Keratinocyte (primary cell): ENCODE measurements at regions not wholly inside any gene's neighbourhood (a gene's known extent, or its start where the extent isn't known, plus 50 kb on each side); places are given as distances from the start of the nearest gene placed in this dataset.

ENCODE experiments used
- DNase-seq: peaks from one replicate; pipeline ENCODE4 v3.0.0-alpha.2; 2011; ENCODE audit warnings: low read depth, missing footprints, low spot score
- FAIRE-seq: peaks from 2 replicates; lab custom pipeline; 2011; peaks lifted over from hg19 to GRCh38; lab: Jason Lieb, UNC
- H2AFZ ChIP-seq: 2 replicates; pipeline ENCODE4 v1.6.0; 2012; ENCODE audit warnings: low read length, control low read depth, inconsistent platforms; ENCODE audit not compliant: control insufficient read depth
- H3K27ac ChIP-seq: 2 replicates; pipeline ENCODE4 v1.5.1; 2011; ENCODE audit warnings: low read length; ENCODE audit not compliant: control insufficient read depth, insufficient read depth
- H3K27me3 ChIP-seq: 3 replicates; pipeline ENCODE4 v1.6.0; 2011; ENCODE audit warnings: low read length; ENCODE audit not compliant: control insufficient read depth, insufficient read depth; ENCODE audit errors: extremely low read depth
- H3K36me3 ChIP-seq, 2 experiments: 2 replicates in 1 of 2; 3 replicates in 1 of 2; pipeline ENCODE4 v1.5.1; 2011; ENCODE audit warnings: low read length in 2 of 2, mild to moderate bottlenecking in 1 of 2; ENCODE audit not compliant: control insufficient read depth in 2 of 2, insufficient read depth in 2 of 2; ENCODE audit errors: extremely low read depth in 1 of 2
- H3K4me1 ChIP-seq: 3 replicates; pipeline ENCODE4 v1.5.1; 2011; ENCODE audit warnings: low read length; ENCODE audit not compliant: control insufficient read depth, insufficient read depth; ENCODE audit errors: extremely low read depth
- H3K4me2 ChIP-seq: 3 replicates; pipeline ENCODE4 v1.6.0; 2011; ENCODE audit warnings: low read depth, low read length; ENCODE audit not compliant: control insufficient read depth, insufficient read depth; ENCODE audit errors: extremely low read depth
- H3K4me3 ChIP-seq, 3 experiments: fragments of 200-600 bp in 1 of 3; sonication (generic) in 1 of 3; 2 replicates in 2 of 3; 3 replicates in 1 of 3; pipeline ENCODE4 v1.5.1; 2011 to 2016; ENCODE audit warnings: low read length in 3 of 3, mild to moderate bottlenecking in 3 of 3, control low read depth in 2 of 3, inconsistent platforms in 1 of 3, low read depth in 1 of 3, mixed read lengths in 1 of 3, mixed run types in 1 of 3, moderate library complexity in 1 of 3; ENCODE audit not compliant: control insufficient read depth in 2 of 3, insufficient read depth in 2 of 3; ENCODE audit errors: extremely low read depth in 1 of 3
- H3K79me2 ChIP-seq: 2 replicates; pipeline ENCODE4 v1.6.0; 2012; ENCODE audit warnings: low read length; ENCODE audit not compliant: control insufficient read depth, insufficient read depth
- H3K9ac ChIP-seq: 3 replicates; pipeline ENCODE4 v1.6.0; 2011; ENCODE audit warnings: low read length; ENCODE audit not compliant: control insufficient read depth, insufficient read depth; ENCODE audit errors: extremely low read depth
- H3K9me1 ChIP-seq: 3 replicates; pipeline ENCODE4 v1.6.0; 2011; ENCODE audit warnings: low read length; ENCODE audit not compliant: control insufficient read depth, insufficient read depth; ENCODE audit errors: extremely low read depth
- H3K9me3 ChIP-seq: 2 replicates; pipeline ENCODE4 v1.5.1; 2012; ENCODE audit warnings: low read depth, low read length; ENCODE audit not compliant: control insufficient read depth
- H4K20me1 ChIP-seq: 3 replicates; pipeline ENCODE4 v1.6.0; 2011; ENCODE audit warnings: low read length; ENCODE audit not compliant: control insufficient read depth, insufficient read depth; ENCODE audit errors: extremely low read depth
- EZH2 ChIP-seq: IDR thresholded peaks from one replicate; pipeline ENCODE4 v1.6.1; 2012; ENCODE audit warnings: inconsistent platforms, mild to moderate bottlenecking, low read length, moderate library complexity
- dilution Hi-C: fragments of 300-500 bp; cut with MboI; formaldehyde crosslinking; loops from one replicate; pipeline ENCODE4 v1.7.0; 2020; ENCODE audit warnings: low sequenced_read_pairs; ENCODE audit not compliant: extremely low pct_ligation_motif_present
- TF ChIP-seq, protein P1 (sequence below), 3 experiments: IDR thresholded peaks in 1 of 3; conservative IDR thresholded peaks in 1 of 3; optimal IDR thresholded peaks in 1 of 3; 2 replicates in 2 of 3; 3 replicates in 1 of 3; pipeline versions ENCODE3 to v1.5.1; 2011; ENCODE audit warnings: low read length in 3 of 3, mild to moderate bottlenecking in 3 of 3, moderate library complexity in 2 of 3, control low read depth in 1 of 3, inconsistent platforms in 1 of 3; ENCODE audit not compliant: insufficient read depth in 2 of 3; ENCODE audit errors: extremely low read depth in 1 of 3

DNA sequence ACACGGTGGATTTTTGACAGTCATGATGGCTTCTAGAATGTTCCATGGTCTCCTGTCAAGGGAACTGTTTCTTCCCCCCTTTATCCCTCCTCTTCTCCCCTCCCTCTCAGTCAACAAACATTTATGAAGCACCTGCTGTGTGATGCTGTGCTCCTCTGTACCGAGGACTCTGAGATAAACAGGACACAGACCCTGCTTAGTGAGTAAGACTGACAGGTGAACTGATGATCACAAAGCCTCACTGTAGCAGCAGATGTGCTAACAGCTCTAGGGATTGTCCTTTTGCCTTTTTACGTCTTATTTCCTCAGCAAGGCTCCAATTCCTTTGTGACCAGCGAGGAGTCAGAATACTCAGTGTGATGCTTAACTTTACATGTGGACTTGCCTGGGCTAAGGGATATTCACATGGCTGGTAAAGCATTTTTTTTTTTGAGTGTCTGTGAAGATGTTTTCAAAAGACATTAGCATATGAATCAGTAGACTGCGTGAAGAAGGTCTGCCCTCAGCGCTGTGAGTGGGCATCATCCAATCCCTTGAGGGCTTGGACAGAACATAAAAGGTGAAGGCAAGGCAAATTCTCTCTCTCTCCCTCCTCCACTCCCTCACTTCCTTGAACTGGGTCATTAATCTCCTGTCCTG is 170.1 kb downstream of the ADRA2A start:
- Histone ChIP-seq H3K9ac (no peak overlapping the region), H3K27ac (no peak overlapping the region), H3K9me1 (no peaks in the 10 kb centered on the region), H3K4me3 (no peak overlapping the region), H4K20me1 (no peaks in the 10 kb centered on the region), H3K36me3 (no peaks in the 10 kb centered on the region), H3K27me3 (no peaks in the 10 kb centered on the region), H2AFZ (no peak overlapping the region), H3K4me1 (no peaks in the 10 kb centered on the region), H3K4me2 (no peak overlapping the region), H3K79me2 (no peaks in the 10 kb centered on the region), H3K9me3 (no peaks in the 10 kb centered on the region)
- dilution Hi-C loops: no loop called here
- DNase-seq (no peak), FAIRE-seq (no peak)
- TF ChIP-seq, protein P1, sequence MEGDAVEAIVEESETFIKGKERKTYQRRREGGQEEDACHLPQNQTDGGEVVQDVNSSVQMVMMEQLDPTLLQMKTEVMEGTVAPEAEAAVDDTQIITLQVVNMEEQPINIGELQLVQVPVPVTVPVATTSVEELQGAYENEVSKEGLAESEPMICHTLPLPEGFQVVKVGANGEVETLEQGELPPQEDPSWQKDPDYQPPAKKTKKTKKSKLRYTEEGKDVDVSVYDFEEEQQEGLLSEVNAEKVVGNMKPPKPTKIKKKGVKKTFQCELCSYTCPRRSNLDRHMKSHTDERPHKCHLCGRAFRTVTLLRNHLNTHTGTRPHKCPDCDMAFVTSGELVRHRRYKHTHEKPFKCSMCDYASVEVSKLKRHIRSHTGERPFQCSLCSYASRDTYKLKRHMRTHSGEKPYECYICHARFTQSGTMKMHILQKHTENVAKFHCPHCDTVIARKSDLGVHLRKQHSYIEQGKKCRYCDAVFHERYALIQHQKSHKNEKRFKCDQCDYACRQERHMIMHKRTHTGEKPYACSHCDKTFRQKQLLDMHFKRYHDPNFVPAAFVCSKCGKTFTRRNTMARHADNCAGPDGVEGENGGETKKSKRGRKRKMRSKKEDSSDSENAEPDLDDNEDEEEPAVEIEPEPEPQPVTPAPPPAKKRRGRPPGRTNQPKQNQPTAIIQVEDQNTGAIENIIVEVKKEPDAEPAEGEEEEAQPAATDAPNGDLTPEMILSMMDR (optimal IDR thresholded peaks at IDR 0.05 in 1 of 3, IDR thresholded peaks at IDR 0.05 in 1 of 3, conservative IDR thresholded peaks at IDR 0.05 in 1 of 3; ENCODE audit: extremely low read depth in 1 of 3, insufficient read depth in 2 of 3, low read length in 3 of 3): no peak
- TF ChIP-seq EZH2: no peak

DNA sequence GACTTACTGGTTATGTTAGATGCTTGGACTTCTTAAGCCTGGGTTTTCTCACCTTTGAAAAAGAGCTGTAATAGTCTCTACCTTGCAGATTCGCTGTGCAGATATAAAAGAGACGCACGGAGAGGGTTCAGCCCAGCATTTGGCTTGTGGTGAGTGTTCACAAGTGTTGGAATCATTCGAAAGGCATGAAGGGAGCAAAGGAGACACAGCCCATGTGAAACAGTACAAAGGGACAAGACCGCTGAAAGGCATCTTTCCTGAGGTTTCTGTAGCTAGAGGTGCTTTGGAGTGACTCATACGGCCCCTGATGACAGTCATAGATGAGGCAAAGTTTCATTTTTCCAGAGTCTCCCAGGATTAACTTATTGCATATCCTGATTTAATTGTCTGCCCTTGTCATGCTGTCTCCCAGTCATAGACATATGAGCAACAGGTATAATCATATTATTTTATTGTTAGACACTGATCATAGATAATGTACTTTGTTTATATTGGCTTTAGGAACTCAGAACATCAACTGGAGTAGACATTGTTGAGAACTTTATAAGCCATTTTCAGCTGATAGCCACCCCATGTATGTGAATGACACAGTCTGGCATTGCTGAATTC is 171.1 kb downstream of the ADRA2A start:
- Histone ChIP-seq H3K9ac (no peak overlapping the region), H3K4me2 (no peak overlapping the region), H4K20me1 (no peaks in the 10 kb centered on the region), H3K27ac (no peak overlapping the region), H3K9me3 (no peaks in the 10 kb centered on the region), H3K4me3 (no peak overlapping the region), H2AFZ (no peak overlapping the region), H3K36me3 (no peaks in the 10 kb centered on the region), H3K27me3 (no peaks in the 10 kb centered on the region), H3K9me1 (no peaks in the 10 kb centered on the region), H3K79me2 (no peaks in the 10 kb centered on the region), H3K4me1 (no peaks in the 10 kb centered on the region)
- TF ChIP-seq, protein P1 (optimal IDR thresholded peaks at IDR 0.05 in 1 of 3, IDR thresholded peaks at IDR 0.05 in 1 of 3, conservative IDR thresholded peaks at IDR 0.05 in 1 of 3; ENCODE audit: extremely low read depth in 1 of 3, insufficient read depth in 2 of 3, low read length in 3 of 3): no peak
- TF ChIP-seq EZH2: no peak
- DNase-seq (no peak), FAIRE-seq (no peak)
- dilution Hi-C loops: no loop called here
